ENCODE measurements at regions not wholly inside any gene's neighbourhood (a gene's known extent, or its start where the extent isn't known, plus 50 kb on each side); places are given as distances from the start of the nearest gene placed in this dataset.
A peak's percentile ranks its signal among the peaks of the same experiment; 100 is the strongest.

GRCh38 chr2:215782965-215783364, 230.4 kb downstream of the MREG start:
- no peak overlapping the region for H3K4me3 Mint-ChIP-seq (ENCODE audit: unreplicated experiment)
- TF ChIP-seq CTCF (IDR thresholded peaks at IDR 0.05), result peak; percentile 32
- no peaks in the 10 kb centered on the region for H3K9me3 Mint-ChIP-seq (ENCODE audit: unreplicated experiment)
- no peaks in the 10 kb centered on the region for H3K36me3 Mint-ChIP-seq (ENCODE audit: unreplicated experiment)
- no peaks in the 10 kb centered on the region for H3K27me3 Mint-ChIP-seq (ENCODE audit: unreplicated experiment)
- H3K27ac Mint-ChIP-seq (ENCODE audit: unreplicated experiment), result peak overlapping the region; percentile 93
- H3K4me1 Mint-ChIP-seq (ENCODE audit: unreplicated experiment), result peaks cover 79% of the 10 kb centered on the region
- DNase-seq (ENCODE audit: extremely low spot score, unreplicated experiment), result no peak

GRCh38 chr2:215782295-215782694, 231.1 kb downstream of the MREG start:
- H3K27me3 Mint-ChIP-seq (ENCODE audit: unreplicated experiment), result no peaks in the 10 kb centered on the region
- peak overlapping the region; percentile 93 for H3K27ac Mint-ChIP-seq (ENCODE audit: unreplicated experiment)
- TF ChIP-seq CTCF (IDR thresholded peaks at IDR 0.05), result no peak
- H3K4me3 Mint-ChIP-seq (ENCODE audit: unreplicated experiment), result no peak overlapping the region
- H3K9me3 Mint-ChIP-seq (ENCODE audit: unreplicated experiment), result no peaks in the 10 kb centered on the region
- H3K4me1 Mint-ChIP-seq (ENCODE audit: unreplicated experiment), result peaks cover 76% of the 10 kb centered on the region
- H3K36me3 Mint-ChIP-seq (ENCODE audit: unreplicated experiment), result no peaks in the 10 kb centered on the region
- DNase-seq (ENCODE audit: extremely low spot score, unreplicated experiment), result no peak

- no peak overlapping the region for H3K4me3 Mint-ChIP-seq (ENCODE audit: unreplicated experiment)
- DNase-seq (ENCODE audit: extremely low spot score, unreplicated experiment), result no peak
- TF ChIP-seq CTCF (IDR thresholded peaks at IDR 0.05), result no peak
- no peaks in the 10 kb centered on the region for H3K9me3 Mint-ChIP-seq (ENCODE audit: unreplicated experiment)
- H3K36me3 Mint-ChIP-seq (ENCODE audit: unreplicated experiment), result peaks cover 3% of the 10 kb centered on the region
- no peaks in the 10 kb centered on the region for H3K27me3 Mint-ChIP-seq (ENCODE audit: unreplicated experiment)
- H3K4me1 Mint-ChIP-seq (ENCODE audit: unreplicated experiment), result peaks cover 69% of the 10 kb centered on the region
- peak overlapping the region; percentile 69 for H3K27ac Mint-ChIP-seq (ENCODE audit: unreplicated experiment)
Observed at GRCh38 chr2:215780907-215781685, 232.3 kb downstream of the MREG start.

- Mint-ChIP-seq H3K4me3 (ENCODE audit: unreplicated experiment) (no peak overlapping the region), H3K27ac (ENCODE audit: unreplicated experiment) (peak overlapping the region; percentile 13), H3K9me3 (ENCODE audit: unreplicated experiment) (no peaks in the 10 kb centered on the region), H3K36me3 (ENCODE audit: unreplicated experiment) (peaks cover 5% of the 10 kb centered on the region), H3K4me1 (ENCODE audit: unreplicated experiment) (peaks cover 64% of the 10 kb centered on the region), H3K27me3 (ENCODE audit: unreplicated experiment) (no peaks in the 10 kb centered on the region)
- DNase-seq (ENCODE audit: extremely low spot score, unreplicated experiment), result no peak
- TF ChIP-seq CTCF (IDR thresholded peaks at IDR 0.05), result no peak
Observed at GRCh38 chr2:215780313-215780712, 233.0 kb downstream of the MREG start.

- Mint-ChIP-seq H3K4me1 (ENCODE audit: unreplicated experiment) (peaks cover 64% of the 10 kb centered on the region), H3K9me3 (ENCODE audit: unreplicated experiment) (no peaks in the 10 kb centered on the region), H3K27ac (ENCODE audit: unreplicated experiment) (no peak overlapping the region), H3K27me3 (ENCODE audit: unreplicated experiment) (no peaks in the 10 kb centered on the region), H3K36me3 (ENCODE audit: unreplicated experiment) (peaks cover 5% of the 10 kb centered on the region), H3K4me3 (ENCODE audit: unreplicated experiment) (no peak overlapping the region)
- no peak for TF ChIP-seq CTCF (IDR thresholded peaks at IDR 0.05)
- no peak for DNase-seq (ENCODE audit: extremely low spot score, unreplicated experiment)
Observed at GRCh38 chr2:215779912-215780311, 233.4 kb downstream of the MREG start.
